ENCODE measurements at regions not wholly inside any gene's neighbourhood (a gene's known extent, or its start where the extent isn't known, plus 50 kb on each side); places are given as distances from the start of the nearest gene placed in this dataset.

- TF ChIP-seq, protein P1, sequence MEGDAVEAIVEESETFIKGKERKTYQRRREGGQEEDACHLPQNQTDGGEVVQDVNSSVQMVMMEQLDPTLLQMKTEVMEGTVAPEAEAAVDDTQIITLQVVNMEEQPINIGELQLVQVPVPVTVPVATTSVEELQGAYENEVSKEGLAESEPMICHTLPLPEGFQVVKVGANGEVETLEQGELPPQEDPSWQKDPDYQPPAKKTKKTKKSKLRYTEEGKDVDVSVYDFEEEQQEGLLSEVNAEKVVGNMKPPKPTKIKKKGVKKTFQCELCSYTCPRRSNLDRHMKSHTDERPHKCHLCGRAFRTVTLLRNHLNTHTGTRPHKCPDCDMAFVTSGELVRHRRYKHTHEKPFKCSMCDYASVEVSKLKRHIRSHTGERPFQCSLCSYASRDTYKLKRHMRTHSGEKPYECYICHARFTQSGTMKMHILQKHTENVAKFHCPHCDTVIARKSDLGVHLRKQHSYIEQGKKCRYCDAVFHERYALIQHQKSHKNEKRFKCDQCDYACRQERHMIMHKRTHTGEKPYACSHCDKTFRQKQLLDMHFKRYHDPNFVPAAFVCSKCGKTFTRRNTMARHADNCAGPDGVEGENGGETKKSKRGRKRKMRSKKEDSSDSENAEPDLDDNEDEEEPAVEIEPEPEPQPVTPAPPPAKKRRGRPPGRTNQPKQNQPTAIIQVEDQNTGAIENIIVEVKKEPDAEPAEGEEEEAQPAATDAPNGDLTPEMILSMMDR (IDR thresholded peaks at IDR 0.05; ENCODE audit: borderline replicate concordance, extremely low read depth, low read length, poor library complexity, severe bottlenecking), result no peak
- no peak for TF ChIP-seq EZH2 (IDR thresholded peaks at IDR 0.05; ENCODE audit: borderline replicate concordance, low read depth, low read length, severe bottlenecking)
- ATAC-seq (ENCODE audit: insufficient read depth, low read depth), result no peak
These were observed 784.6 kb upstream of the ANO3 start for GRCh38 chr11:25547292-25547691.

DNA sequence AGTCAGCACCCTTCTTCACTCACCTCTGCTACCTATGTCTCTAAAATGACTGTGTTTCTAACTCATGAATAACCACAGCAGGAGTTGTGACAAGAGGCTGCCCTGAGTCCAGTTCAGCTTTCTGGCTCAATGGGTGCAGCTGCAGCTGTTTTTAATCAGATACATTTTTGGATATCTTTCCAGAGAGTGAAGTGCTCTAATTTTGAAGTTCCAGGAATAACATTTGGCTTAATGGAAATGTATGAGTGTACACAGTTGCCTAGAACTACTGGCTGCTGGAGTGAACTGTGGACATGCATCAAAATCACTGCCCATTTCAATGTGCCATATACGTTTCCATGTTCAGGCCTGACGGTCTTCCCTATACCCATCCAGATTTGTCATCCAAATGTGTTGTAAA is 769.5 kb upstream of the ANO3 start:
- Histone ChIP-seq H2AFZ (ENCODE audit: low read depth, low read length) (no peak overlapping the region), H3K4me2 (ENCODE audit: insufficient read depth, low read length) (no peak overlapping the region), H3K4me3 (ENCODE audit: low read depth in 1 of 2, low read length in 2 of 2) (no peak overlapping the region), H3K9me3 (ENCODE audit: insufficient read depth, low read length, severe bottlenecking) (no peaks in the 10 kb centered on the region), H3K9ac (ENCODE audit: low read depth, low read length) (no peak overlapping the region), H3K36me3 (ENCODE audit: insufficient read depth, low read length) (no peaks in the 10 kb centered on the region), H3K27ac (ENCODE audit: low read length) (no peak overlapping the region), H3K27me3 (ENCODE audit: insufficient read depth, low read length, poor library complexity) (no peaks in the 10 kb centered on the region), H3K79me2 (ENCODE audit: insufficient read depth, low read length) (no peaks in the 10 kb centered on the region), H4K20me1 (ENCODE audit: insufficient read depth, low read length) (no peaks in the 10 kb centered on the region), H3K4me1 (ENCODE audit: insufficient read depth, low read length) (peaks cover 17% of the 10 kb centered on the region)
- TF ChIP-seq, protein P1 (IDR thresholded peaks at IDR 0.05; ENCODE audit: borderline replicate concordance, extremely low read depth, low read length, poor library complexity, severe bottlenecking), result no peak
- TF ChIP-seq EZH2 (IDR thresholded peaks at IDR 0.05; ENCODE audit: borderline replicate concordance, low read depth, low read length, severe bottlenecking), result no peak
- ATAC-seq (ENCODE audit: insufficient read depth, low read depth) (no peak), DNase-seq (no peak)

More at GRCh38 chr11:25547292-25547691, 784.6 kb upstream of the ANO3 start:
- Histone ChIP-seq H2AFZ (ENCODE audit: low read depth, low read length) (no peak overlapping the region), H3K27ac (ENCODE audit: low read length) (no peak overlapping the region), H3K4me1 (ENCODE audit: insufficient read depth, low read length) (no peaks in the 10 kb centered on the region), H3K4me2 (ENCODE audit: insufficient read depth, low read length) (no peak overlapping the region), H3K36me3 (ENCODE audit: insufficient read depth, low read length) (no peaks in the 10 kb centered on the region), H3K9me3 (ENCODE audit: insufficient read depth, low read length, severe bottlenecking) (no peaks in the 10 kb centered on the region), H4K20me1 (ENCODE audit: insufficient read depth, low read length) (no peaks in the 10 kb centered on the region), H3K4me3 (ENCODE audit: low read depth in 1 of 2, low read length in 2 of 2) (no peak overlapping the region), H3K27me3 (ENCODE audit: insufficient read depth, low read length, poor library complexity) (no peaks in the 10 kb centered on the region), H3K79me2 (ENCODE audit: insufficient read depth, low read length) (no peaks in the 10 kb centered on the region), H3K9ac (ENCODE audit: low read depth, low read length) (no peak overlapping the region)
- DNase-seq, result no peak

GRCh38 chr11:25565846-25566245 is 766.1 kb upstream of the ANO3 start:
- H2AFZ ChIP-seq (ENCODE audit: low read depth, low read length), result no peak overlapping the region

More at GRCh38 chr11:25565846-25566245, 766.1 kb upstream of the ANO3 start:
- Histone ChIP-seq H3K27me3 (ENCODE audit: insufficient read depth, low read length, poor library complexity) (no peaks in the 10 kb centered on the region), H3K36me3 (ENCODE audit: insufficient read depth, low read length) (no peaks in the 10 kb centered on the region), H3K4me1 (ENCODE audit: insufficient read depth, low read length) (peaks cover 20% of the 10 kb centered on the region), H3K79me2 (ENCODE audit: insufficient read depth, low read length) (no peaks in the 10 kb centered on the region), H4K20me1 (ENCODE audit: insufficient read depth, low read length) (no peaks in the 10 kb centered on the region), H3K4me3 (ENCODE audit: low read depth in 1 of 2, low read length in 2 of 2) (no peak overlapping the region), H3K27ac (ENCODE audit: low read length) (no peak overlapping the region), H3K9me3 (ENCODE audit: insufficient read depth, low read length, severe bottlenecking) (no peaks in the 10 kb centered on the region), H3K9ac (ENCODE audit: low read depth, low read length) (no peak overlapping the region), H3K4me2 (ENCODE audit: insufficient read depth, low read length) (no peak overlapping the region)
- TF ChIP-seq, protein P1 (IDR thresholded peaks at IDR 0.05; ENCODE audit: borderline replicate concordance, extremely low read depth, low read length, poor library complexity, severe bottlenecking), result no peak
- TF ChIP-seq EZH2 (IDR thresholded peaks at IDR 0.05; ENCODE audit: borderline replicate concordance, low read depth, low read length, severe bottlenecking), result no peak
- no peak for ATAC-seq (ENCODE audit: insufficient read depth, low read depth)
- no peak for DNase-seq

Measured in DND-41 (cell line).